GM21423 (cell line): ENCODE measurements at regions not wholly inside any gene's neighbourhood (a gene's known extent, or its start where the extent isn't known, plus 50 kb on each side); places are given as distances from the start of the nearest gene placed in this dataset.

ENCODE experiments used
- ATAC-seq: cut with Tn5 transposase; IDR thresholded peaks from one replicate; pipeline ENCODE4 v1.9.1; 2021; ENCODE audit warnings: mild to moderate bottlenecking, moderate library complexity; ENCODE audit not compliant: unreplicated experiment

DNA sequence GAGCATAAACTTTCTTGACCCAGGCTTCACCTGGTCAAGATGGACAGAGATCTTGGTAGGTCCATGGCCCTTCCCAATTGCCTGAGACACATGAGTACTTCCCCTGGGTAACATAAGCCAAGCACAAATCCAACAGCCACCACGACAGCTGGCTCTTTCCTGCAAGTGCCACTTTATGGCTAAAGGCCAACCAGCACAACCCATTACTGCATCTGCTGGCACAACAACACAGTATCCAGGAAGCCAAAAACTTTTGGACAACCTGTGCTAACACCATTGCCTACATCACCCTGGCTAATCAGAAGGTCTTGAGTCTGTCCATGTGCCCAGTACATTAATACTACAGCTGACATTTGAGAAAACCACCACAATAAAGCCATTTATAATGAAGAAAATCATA, 548.0 kb upstream of the SEMA3D start:
- ATAC-seq = no peak

DNA sequence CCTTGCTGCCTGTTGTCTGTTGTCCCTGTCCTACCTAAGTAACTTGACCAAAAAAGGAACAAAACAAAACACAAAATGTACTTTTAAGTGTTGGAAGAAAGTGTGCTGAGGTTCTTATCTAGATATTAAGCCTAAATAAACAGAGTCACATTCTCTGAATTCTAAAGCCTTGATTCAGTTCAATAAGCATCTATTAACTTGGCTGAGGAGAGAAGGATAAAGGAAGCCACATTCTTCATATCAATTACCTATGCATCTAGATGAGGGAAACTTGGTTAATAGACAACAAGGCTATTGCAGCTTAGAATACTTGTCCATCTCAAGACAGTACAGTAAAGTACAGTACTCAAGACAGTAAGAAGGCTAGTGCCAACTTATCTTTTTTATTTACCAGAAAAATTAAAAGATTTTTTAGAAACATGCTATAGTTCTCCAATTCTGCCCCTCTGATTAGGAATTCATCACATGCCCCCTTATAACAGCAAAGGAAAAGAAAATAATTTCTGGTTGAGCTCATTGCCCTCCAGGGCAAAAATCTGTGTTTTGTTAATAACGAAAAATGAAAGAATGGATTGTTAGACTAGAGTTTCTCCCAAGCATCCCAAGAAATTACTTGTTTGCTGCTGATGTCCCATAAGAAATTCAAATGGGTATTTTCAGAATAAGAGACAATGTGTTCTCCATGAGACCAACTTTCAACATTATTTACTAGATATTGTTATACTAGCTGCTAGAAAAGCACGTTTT, 546.5 kb upstream of the SEMA3D start:
- ATAC-seq = no peak

DNA sequence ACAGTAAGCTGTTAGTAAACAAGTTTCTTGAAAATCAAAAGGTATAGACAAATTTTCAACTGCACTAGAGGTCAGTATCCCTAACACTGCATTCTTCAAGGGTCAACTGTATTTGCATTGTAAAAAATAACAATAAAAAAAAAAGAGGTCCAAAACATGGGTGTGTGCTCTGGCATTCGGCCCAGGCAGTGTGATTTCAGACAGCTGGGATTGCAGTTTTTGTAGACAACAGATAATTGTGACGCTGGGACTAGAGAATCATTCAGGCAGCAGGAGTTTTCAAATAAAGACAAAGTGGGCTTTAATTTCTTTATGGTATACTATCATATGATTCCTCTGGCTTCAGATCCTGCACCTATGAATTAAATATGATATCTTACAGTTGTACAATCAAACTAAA, 543.2 kb upstream of the SEMA3D start:
- no peak for ATAC-seq

- no peak for ATAC-seq
These were observed 538.2 kb upstream of the SEMA3D start for GRCh38 chr7:85725026-85725425.

- ATAC-seq = no peak
These were observed 533.4 kb upstream of the SEMA3D start for GRCh38 chr7:85719981-85720953.

DNA sequence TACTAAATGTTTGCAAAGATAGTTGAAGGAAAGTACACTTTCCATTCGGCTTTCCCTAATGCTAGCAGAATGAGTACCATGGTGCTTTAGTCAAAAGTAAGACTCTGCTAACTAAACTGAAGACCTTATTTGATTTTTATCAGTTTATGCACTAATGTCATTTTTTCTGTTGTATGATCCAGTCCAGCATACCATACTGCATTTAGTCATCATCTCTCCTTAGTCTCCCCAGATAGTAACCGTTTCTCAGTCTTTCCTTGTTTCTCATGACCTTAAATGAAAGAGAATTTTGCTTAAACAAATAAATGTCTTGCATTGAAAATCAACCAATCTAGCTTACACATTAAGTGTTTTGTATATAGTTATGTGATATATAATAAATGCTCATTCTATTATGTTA, 529.5 kb upstream of the SEMA3D start:
- no peak for ATAC-seq

DNA sequence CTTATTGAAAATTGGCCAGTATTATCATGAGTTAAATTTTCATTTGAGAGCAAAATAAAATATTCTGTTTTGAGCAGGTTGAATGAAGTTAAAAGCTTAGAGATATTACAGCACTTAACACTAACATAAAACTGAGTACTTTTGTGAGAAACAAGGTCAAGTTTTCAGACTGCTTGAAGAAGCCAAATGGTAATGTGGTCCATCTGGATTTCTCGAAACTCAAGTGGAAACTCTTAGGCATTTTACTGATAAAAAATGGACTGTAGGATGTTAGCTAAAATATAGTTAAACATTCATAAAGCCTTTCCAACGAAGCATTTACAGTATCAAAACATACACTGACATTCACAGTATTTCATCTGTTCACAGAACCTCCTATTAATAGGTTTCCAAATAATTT, 528.1 kb upstream of the SEMA3D start:
- ATAC-seq = no peak

GRCh38 chr7:85714043-85714578, 527.3 kb upstream of the SEMA3D start:
- ATAC-seq = peak; percentile 62

GRCh38 chr7:85713171-85713570, 526.3 kb upstream of the SEMA3D start:
- no peak for ATAC-seq

- ATAC-seq = no peak
These were observed 525.0 kb upstream of the SEMA3D start for GRCh38 chr7:85711894-85712293.

- no peak for ATAC-seq
These were observed 524.1 kb upstream of the SEMA3D start for GRCh38 chr7:85710960-85711359.

- no peak for ATAC-seq
These were observed 521.4 kb upstream of the SEMA3D start for GRCh38 chr7:85708221-85708620.

- ATAC-seq = no peak
These were observed 518.2 kb upstream of the SEMA3D start for GRCh38 chr7:85705076-85705475.

DNA sequence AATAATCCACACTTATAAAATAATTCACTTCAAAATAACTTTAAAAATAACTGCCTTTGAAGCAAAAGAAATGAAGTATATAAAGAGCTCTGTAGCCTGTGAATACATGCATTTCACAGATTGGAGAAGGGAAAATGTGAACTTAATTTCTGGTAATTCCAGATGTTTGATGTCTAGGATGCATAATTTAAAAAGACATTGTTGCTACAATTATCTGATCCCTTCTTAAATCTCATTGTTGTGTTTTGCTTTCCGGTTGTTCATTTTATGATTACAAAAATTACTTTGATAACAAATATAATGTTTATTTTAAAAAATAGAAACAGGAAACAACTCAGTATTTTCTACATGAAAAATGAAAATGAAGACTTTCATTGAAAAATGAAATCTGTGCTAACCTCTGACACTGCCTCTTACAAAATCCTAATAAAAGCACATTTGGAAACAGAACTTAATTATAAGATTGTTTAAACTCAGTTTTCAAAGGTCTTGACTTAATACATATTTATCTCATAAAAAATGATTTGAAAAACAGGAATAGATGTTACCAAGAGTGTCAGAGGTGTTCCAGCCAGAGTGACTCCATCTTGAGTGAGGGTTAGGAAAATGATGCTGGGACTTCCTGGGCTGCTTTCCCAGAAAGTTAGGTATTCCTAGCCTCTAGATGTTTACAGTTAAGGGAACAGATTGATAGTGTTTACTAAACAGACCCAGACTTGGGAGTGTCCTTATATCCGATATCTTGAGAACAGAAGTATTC, 516.6 kb upstream of the SEMA3D start:
- no peak for ATAC-seq

DNA sequence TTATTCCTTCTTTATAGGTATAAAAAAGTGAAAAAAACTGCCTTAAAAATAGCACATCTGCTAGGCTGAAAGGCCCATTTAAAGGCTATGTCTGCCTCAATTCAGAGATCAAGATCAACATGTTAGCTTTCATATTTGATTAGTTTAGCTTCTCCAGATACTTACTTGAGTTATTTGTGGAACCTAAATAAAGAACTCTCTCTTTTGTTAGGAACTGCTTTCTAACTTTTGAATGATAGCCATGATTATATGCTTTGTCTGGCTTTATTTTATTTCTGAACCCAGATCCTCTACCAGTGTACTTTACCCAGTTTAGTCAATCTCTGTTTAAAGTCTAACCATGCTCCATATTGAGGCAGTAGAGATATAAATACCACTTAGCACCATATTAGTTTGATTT, 515.5 kb upstream of the SEMA3D start:
- no peak for ATAC-seq

- no peak for ATAC-seq
These were observed 512.6 kb upstream of the SEMA3D start for GRCh38 chr7:85699482-85699881.

- ATAC-seq = no peak
These were observed 508.7 kb upstream of the SEMA3D start for GRCh38 chr7:85695533-85695932.

DNA sequence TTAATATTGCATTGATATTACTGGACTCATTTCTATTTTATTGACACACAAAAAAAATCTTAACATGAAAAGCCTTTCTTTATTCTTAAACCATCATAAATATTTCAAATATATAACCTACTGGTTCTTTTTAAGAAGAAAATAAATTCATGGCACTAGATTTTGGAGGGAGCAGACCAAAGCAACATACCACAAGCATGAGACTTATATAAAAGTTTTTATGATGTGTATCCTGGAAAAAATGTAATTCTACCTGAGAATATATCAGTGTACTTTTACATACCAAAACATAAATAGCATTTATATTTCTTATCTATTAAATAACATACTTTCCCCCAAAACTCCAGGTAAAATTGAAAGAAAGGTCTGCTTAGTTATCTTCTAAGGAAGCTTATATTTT, 508.2 kb upstream of the SEMA3D start:
- ATAC-seq = no peak

DNA sequence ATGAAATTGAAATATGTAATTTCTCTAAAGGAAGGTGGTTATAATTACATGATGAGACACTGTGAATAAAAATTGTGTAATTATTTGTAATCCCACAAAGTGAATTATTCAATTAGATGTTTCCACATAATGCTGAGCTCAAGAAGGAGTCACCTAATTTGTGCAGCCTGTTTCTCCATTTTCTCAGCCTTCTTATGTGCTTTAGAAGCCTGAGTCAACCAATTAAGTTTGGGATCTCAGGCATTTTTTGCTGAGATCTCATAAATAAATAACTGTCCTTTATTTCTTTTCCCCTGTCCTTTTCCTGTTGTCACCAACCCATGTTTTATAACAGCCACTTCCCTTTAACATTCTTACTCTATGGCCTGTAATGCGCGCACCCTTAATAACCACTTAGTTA, 506.5 kb upstream of the SEMA3D start:
- ATAC-seq = no peak

DNA sequence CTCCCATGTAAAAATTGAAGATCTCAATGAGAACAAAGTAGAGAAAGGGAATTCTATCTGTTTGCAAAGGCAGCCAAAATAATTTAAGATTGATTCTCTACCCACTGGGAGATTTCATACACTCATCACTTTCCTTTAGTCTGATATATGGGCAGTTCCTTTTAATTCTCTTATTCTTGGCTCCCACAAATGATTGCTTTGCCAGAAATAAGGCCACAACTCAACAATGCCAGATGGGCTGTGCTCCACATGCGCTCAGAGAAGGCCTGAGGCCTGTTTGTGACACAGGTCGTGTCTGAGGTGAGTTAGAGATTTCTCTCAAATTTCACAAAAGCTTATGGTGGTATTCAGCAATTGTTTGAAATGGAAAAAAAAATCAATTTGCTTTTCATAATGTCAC, 501.9 kb upstream of the SEMA3D start:
- no peak for ATAC-seq
